ENCODE measurements at regions not wholly inside any gene's neighbourhood (a gene's known extent, or its start where the extent isn't known, plus 50 kb on each side); places are given as distances from the start of the nearest gene placed in this dataset.

DNA sequence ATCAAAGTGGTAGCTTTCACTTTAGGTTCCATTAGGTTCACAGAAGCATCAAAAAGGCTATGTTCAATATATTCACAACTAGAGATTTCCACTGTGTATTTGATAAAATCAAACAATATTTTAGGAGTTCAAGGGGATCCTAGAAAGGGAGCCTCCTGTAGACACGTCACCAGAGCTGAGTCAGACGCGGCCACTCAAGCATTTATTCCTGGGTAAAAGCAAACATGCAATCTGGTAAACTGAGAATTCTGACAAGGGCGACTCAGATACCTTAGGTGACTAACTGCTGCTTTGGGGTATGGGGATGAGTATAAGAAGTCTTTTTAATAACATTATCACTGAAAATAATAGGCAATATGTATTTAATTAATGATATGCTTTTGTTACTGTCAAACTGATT, 118.7 kb upstream of the HMGN3 start:
- Histone ChIP-seq H3K9me3 (peaks cover 0 to 22% (median 0%) of the 10 kb centered on the region in 3 donors), H3K27ac (no peak overlapping the region), H3K4me1 (no peaks in the 10 kb centered on the region), H3K4me3 (no peak overlapping the region), H3K27me3 (no peaks in the 10 kb centered on the region), H3K36me3 (no peaks in the 10 kb centered on the region)
- no peak for ATAC-seq
- TF ChIP-seq POLR2AphosphoS5 (IDR thresholded peaks at IDR 0.05) (no peak), POLR2A (IDR thresholded peaks at IDR 0.05) (no peak)
- 75 to 94% methylated on average over 1 to 4 of the region's 4 CpGs for WGBS, 2 donors (ENCODE audit: low coverage in 1 of 2)

DNA sequence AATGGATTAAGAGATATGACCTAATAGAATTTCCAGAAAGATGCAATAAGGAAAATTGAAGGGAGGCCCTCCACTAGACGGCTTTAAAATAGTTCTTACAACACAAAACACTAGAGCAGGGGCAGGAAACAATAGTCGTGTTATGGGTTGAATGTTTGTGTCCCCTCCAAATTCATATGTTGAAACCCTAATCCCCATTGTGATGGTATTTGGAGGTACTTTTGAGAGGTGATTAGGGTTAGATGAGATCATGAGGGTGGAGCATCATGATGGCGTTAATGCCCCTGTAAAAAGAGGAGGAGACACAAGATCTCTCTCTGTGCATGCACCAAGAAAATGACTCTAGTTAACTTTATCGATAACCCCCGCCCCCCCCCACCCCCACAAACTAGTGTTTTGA, 104.0 kb upstream of the HMGN3 start:
- no peak for ATAC-seq
- 66 to 78% methylated on average over 4 to 5 of the region's 5 CpGs for WGBS, 2 donors (ENCODE audit: low coverage in 1 of 2)
- H3K4me1 ChIP-seq = peaks cover 0 to 14% (median 0%) of the 10 kb centered on the region in 3 donors
- no peak for TF ChIP-seq EP300 (IDR thresholded peaks at IDR 0.05)
- TF ChIP-seq, protein P1, sequence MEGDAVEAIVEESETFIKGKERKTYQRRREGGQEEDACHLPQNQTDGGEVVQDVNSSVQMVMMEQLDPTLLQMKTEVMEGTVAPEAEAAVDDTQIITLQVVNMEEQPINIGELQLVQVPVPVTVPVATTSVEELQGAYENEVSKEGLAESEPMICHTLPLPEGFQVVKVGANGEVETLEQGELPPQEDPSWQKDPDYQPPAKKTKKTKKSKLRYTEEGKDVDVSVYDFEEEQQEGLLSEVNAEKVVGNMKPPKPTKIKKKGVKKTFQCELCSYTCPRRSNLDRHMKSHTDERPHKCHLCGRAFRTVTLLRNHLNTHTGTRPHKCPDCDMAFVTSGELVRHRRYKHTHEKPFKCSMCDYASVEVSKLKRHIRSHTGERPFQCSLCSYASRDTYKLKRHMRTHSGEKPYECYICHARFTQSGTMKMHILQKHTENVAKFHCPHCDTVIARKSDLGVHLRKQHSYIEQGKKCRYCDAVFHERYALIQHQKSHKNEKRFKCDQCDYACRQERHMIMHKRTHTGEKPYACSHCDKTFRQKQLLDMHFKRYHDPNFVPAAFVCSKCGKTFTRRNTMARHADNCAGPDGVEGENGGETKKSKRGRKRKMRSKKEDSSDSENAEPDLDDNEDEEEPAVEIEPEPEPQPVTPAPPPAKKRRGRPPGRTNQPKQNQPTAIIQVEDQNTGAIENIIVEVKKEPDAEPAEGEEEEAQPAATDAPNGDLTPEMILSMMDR (IDR thresholded peaks at IDR 0.05) = no peak
- no peak for TF ChIP-seq POLR2AphosphoS5 (IDR thresholded peaks at IDR 0.05)
- TF ChIP-seq POLR2A (IDR thresholded peaks at IDR 0.05) = no peak
- no peak overlapping the region for H3K4me3 ChIP-seq
- H3K9me3 ChIP-seq = no peaks in the 10 kb centered on the region
- H3K27ac ChIP-seq = no peak overlapping the region
- H3K27me3 ChIP-seq = no peaks in the 10 kb centered on the region
- no peaks in the 10 kb centered on the region for H3K36me3 ChIP-seq

DNA sequence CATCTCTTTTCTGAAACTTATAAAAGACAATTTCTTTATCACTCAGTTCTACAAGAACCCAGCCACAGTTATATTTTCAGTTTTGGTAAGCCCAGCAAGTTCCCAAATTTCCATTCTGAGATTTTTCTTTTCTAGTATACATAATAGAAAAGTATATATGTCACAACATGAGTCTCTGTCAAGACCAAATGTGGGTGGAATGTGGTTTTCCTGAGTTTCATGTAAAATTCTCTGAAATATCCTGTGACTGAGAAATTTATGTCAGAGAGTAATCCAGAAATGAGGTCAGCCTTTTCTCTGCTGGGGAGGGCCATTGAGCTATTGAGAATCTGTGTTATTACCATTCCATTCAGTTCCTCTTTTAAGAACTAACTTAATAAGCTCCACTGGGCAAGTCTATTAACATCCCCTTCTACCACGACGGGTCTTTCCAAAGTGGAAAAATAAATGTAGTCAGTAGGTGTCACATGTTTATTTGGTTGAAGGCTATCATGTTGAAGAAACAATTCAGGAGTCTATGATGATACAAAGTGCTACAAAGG, 100.7 kb upstream of the HMGN3 start:
- H3K27me3 ChIP-seq = no peaks in the 10 kb centered on the region
- WGBS, 2 donors (ENCODE audit: low coverage in 1 of 2) = 45 to 46% methylated on average over 2 of the region's 2 CpGs
- TF ChIP-seq, protein P1 (IDR thresholded peaks at IDR 0.05) = no peak
- TF ChIP-seq EP300 (IDR thresholded peaks at IDR 0.05) (no peak), POLR2AphosphoS5 (IDR thresholded peaks at IDR 0.05) (no peak), POLR2A (IDR thresholded peaks at IDR 0.05) (no peak)
- H3K4me3 ChIP-seq = no peak overlapping the region
- H3K36me3 ChIP-seq = no peaks in the 10 kb centered on the region
- H3K27ac ChIP-seq = no peak overlapping the region
- no peak for ATAC-seq
- no peaks in the 10 kb centered on the region for H3K9me3 ChIP-seq
- peaks cover 0 to 19% (median 0%) of the 10 kb centered on the region in 3 donors for H3K4me1 ChIP-seq

DNA sequence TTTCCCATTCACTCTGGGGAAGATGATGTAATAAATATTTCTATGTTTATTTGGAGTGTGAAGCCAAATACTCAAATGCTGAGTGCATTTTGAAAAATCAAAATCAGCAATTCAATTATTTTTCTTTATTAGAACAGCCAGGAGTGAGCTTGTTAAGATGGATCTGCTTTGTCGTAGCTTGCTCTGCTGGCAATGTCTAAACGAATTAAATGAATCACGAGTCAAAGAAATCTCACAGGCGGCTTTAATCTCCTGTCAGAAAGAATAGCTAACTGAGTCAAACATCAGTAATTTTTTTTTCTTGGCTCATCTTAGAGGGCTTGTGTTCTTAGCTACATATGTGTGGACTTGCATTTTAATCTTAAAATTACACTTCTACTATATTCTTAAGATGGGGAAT, 100.2 kb upstream of the HMGN3 start:
- WGBS, 2 donors (ENCODE audit: low coverage in 1 of 2) = 19 to 33% methylated on average over 4 of the region's 4 CpGs
- Histone ChIP-seq H3K4me3 (no peak overlapping the region), H3K9me3 (no peaks in the 10 kb centered on the region), H3K4me1 (peaks cover 0 to 19% (median 0%) of the 10 kb centered on the region in 3 donors), H3K36me3 (no peaks in the 10 kb centered on the region), H3K27ac (no peak overlapping the region), H3K27me3 (no peaks in the 10 kb centered on the region)
- TF ChIP-seq, protein P1 (IDR thresholded peaks at IDR 0.05) = no peak
- TF ChIP-seq POLR2AphosphoS5 (IDR thresholded peaks at IDR 0.05) = no peak
- TF ChIP-seq EP300 (IDR thresholded peaks at IDR 0.05) = no peak
- no peak for TF ChIP-seq POLR2A (IDR thresholded peaks at IDR 0.05)
- ATAC-seq = no peak

DNA sequence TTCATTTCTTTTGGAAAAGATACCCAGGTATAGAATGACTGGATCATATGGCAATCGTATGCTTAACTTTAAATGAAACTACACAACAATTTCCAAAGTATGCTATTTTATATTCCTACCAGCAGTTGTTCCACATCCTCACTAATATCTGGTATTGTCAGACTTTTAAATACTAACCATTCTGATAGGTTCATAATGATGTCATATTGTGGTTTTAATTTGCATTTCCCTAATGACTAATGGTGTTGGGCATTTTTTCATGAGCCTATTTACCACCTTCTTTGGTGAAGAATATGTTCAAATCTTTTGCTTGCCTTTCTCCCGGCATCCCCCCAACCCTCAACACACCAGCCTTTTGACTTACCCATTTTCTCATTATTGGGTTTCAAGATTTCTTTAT, 96.2 kb upstream of the HMGN3 start:
- 80 to 92% methylated on average over 2 of the region's 2 CpGs for WGBS, 2 donors (ENCODE audit: low coverage in 1 of 2)
- no peak for ATAC-seq
- H3K4me3 ChIP-seq = no peak overlapping the region
- no peak overlapping the region for H3K27ac ChIP-seq
- H3K9me3 ChIP-seq = no peaks in the 10 kb centered on the region
- peaks cover 0 to 19% (median 0%) of the 10 kb centered on the region in 3 donors for H3K4me1 ChIP-seq
- TF ChIP-seq POLR2AphosphoS5 (IDR thresholded peaks at IDR 0.05) (no peak), EP300 (IDR thresholded peaks at IDR 0.05) (no peak), POLR2A (IDR thresholded peaks at IDR 0.05) (no peak)
- TF ChIP-seq, protein P1 (IDR thresholded peaks at IDR 0.05) = no peak
- no peaks in the 10 kb centered on the region for H3K36me3 ChIP-seq
- H3K27me3 ChIP-seq = no peaks in the 10 kb centered on the region

Measured in gastroesophageal sphincter (tissue), 4 donors.